ENCODE measurements at regions not wholly inside any gene's neighbourhood (a gene's known extent, or its start where the extent isn't known, plus 50 kb on each side); places are given as distances from the start of the nearest gene placed in this dataset.

DNA sequence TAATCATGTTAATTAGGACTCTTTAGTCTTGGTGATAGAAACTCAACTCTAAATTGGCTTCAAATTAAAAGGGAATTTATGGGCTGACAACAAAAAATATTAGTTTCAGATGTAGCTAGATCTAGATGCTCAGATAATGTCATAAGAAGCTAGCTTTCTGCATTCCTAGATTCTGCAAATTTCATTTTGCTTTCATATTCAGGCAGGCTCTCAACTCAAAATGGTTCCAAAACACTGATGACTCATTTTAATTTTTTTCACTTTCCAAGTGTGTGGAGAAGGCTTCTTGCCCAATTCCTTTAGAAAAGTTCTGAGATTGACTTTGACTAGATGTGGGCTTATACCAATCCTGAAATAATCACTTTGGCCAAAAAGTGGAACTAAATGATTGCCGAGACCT lies 236.7 kb upstream of the GOT2 start:
- Histone ChIP-seq H3K27me3 (replicated peaks; ENCODE audit: control insufficient read depth, insufficient read depth, low read length) (no peaks in the 10 kb centered on the region), H3K36me3 (ENCODE audit: control insufficient read depth, insufficient read depth, low read length) (no peaks in the 10 kb centered on the region), H3K4me3 (replicated peaks; ENCODE audit: low read depth, low read length) (no peak overlapping the region)
- TF ChIP-seq, protein P1, sequence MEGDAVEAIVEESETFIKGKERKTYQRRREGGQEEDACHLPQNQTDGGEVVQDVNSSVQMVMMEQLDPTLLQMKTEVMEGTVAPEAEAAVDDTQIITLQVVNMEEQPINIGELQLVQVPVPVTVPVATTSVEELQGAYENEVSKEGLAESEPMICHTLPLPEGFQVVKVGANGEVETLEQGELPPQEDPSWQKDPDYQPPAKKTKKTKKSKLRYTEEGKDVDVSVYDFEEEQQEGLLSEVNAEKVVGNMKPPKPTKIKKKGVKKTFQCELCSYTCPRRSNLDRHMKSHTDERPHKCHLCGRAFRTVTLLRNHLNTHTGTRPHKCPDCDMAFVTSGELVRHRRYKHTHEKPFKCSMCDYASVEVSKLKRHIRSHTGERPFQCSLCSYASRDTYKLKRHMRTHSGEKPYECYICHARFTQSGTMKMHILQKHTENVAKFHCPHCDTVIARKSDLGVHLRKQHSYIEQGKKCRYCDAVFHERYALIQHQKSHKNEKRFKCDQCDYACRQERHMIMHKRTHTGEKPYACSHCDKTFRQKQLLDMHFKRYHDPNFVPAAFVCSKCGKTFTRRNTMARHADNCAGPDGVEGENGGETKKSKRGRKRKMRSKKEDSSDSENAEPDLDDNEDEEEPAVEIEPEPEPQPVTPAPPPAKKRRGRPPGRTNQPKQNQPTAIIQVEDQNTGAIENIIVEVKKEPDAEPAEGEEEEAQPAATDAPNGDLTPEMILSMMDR (IDR thresholded peaks at IDR 0.05; ENCODE audit: insufficient read depth, low read length, poor library complexity, severe bottlenecking), result no peak
- DNase-seq (ENCODE audit: extremely low read depth, insufficient read length), result no peak

DNA sequence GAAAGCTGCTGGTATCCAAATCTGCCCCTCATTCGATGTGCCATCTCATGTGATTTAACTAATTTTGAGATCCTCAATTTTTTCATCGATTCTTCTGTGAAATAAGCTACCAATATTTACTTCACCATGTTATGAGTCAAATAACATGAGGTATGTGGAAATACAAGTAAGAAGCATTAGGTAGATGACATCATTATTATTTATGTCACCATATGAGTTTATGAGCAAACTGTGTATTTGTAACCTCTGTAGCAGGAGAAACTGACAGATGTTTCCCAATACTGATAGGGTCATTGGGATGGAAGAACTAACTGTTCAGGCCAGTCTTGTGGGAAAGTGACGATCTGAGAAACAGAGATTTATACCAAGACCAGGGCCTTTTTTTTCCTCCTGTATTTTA lies 229.4 kb upstream of the GOT2 start:
- TF ChIP-seq, protein P1 (IDR thresholded peaks at IDR 0.05; ENCODE audit: insufficient read depth, low read length, poor library complexity, severe bottlenecking), result no peak
- no peaks in the 10 kb centered on the region for H3K36me3 ChIP-seq (ENCODE audit: control insufficient read depth, insufficient read depth, low read length)

DNA sequence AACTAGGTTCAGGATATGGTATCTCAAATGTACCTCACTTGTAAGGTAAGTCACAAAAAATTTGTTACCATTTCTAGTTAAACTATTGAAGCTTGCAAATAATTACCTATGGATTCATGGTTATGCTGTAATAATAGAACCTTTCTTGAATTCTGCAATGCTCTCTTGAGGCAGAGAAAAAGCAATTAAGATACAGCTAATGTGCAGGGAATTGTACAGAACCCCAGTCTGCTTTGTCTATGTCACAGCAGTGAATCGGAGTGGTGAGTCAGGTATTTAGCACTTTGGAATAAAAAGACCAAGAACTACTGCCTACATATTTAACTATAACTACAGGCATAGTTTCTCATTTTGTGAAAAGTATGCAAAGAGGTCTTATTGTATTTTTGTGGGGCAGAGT lies 228.7 kb upstream of the GOT2 start:
- no peak for DNase-seq (ENCODE audit: extremely low read depth, insufficient read length)
- H3K4me3 ChIP-seq (replicated peaks; ENCODE audit: low read depth, low read length), result no peak overlapping the region
- no peaks in the 10 kb centered on the region for H3K27me3 ChIP-seq (replicated peaks; ENCODE audit: control insufficient read depth, insufficient read depth, low read length)
- H3K36me3 ChIP-seq (ENCODE audit: control insufficient read depth, insufficient read depth, low read length), result no peaks in the 10 kb centered on the region
- TF ChIP-seq, protein P1 (IDR thresholded peaks at IDR 0.05; ENCODE audit: insufficient read depth, low read length, poor library complexity, severe bottlenecking), result no peak

More for the DNA sequence above, 229.4 kb upstream of the GOT2 start:
- no peak for DNase-seq (ENCODE audit: extremely low read depth, insufficient read length)
- no peak overlapping the region for H3K4me3 ChIP-seq (replicated peaks; ENCODE audit: low read depth, low read length)
- H3K27me3 ChIP-seq (replicated peaks; ENCODE audit: control insufficient read depth, insufficient read depth, low read length), result no peaks in the 10 kb centered on the region

DNA sequence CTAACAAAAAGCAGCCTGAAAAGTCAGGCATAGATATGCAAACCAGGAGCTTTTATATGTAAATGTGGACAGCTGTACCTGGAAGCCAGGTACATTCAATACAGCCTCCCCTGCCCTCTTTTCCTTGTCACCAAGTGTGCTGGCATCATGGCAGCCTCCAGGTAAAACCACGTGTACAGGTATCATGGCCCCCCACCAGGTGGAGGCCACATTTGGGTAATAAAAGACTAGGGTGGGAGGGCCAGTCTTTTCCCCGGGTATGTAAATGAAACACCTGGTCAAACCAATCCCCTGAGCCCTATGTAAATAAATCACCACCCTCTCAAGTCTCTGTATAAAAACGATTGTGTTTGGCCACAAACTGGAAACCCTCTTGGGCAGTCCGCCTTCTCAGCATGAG lies 226.4 kb upstream of the GOT2 start:
- H3K4me3 ChIP-seq (replicated peaks; ENCODE audit: low read depth, low read length), result no peak overlapping the region
- DNase-seq (ENCODE audit: extremely low read depth, insufficient read length), result no peak
- H3K27me3 ChIP-seq (replicated peaks; ENCODE audit: control insufficient read depth, insufficient read depth, low read length), result no peaks in the 10 kb centered on the region
- no peaks in the 10 kb centered on the region for H3K36me3 ChIP-seq (ENCODE audit: control insufficient read depth, insufficient read depth, low read length)
- TF ChIP-seq, protein P1 (IDR thresholded peaks at IDR 0.05; ENCODE audit: insufficient read depth, low read length, poor library complexity, severe bottlenecking), result no peak

DNA sequence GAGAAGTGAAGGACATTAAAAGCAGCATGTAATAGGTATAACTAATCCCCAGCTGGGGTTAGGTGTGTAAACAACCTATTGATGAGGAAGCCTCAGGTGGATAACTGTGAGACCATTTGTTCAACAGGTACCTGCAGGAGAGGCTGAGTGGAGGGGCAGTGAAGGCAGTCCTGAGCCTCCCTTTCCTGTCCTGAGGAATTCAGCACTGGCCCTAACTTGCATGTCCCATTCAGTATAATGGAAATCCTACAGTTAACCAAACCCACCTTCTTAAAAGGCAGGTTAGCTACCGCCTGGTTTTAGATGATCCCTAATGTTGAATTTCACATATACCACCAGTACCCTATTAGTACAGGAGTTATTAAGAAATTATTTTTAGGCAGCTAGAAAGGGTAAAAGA lies 225.9 kb upstream of the GOT2 start:
- TF ChIP-seq, protein P1 (IDR thresholded peaks at IDR 0.05; ENCODE audit: insufficient read depth, low read length, poor library complexity, severe bottlenecking), result no peak
- H3K4me3 ChIP-seq (replicated peaks; ENCODE audit: low read depth, low read length), result no peak overlapping the region
- no peaks in the 10 kb centered on the region for H3K27me3 ChIP-seq (replicated peaks; ENCODE audit: control insufficient read depth, insufficient read depth, low read length)
- no peak for DNase-seq (ENCODE audit: extremely low read depth, insufficient read length)
- H3K36me3 ChIP-seq (ENCODE audit: control insufficient read depth, insufficient read depth, low read length), result no peaks in the 10 kb centered on the region

DNA sequence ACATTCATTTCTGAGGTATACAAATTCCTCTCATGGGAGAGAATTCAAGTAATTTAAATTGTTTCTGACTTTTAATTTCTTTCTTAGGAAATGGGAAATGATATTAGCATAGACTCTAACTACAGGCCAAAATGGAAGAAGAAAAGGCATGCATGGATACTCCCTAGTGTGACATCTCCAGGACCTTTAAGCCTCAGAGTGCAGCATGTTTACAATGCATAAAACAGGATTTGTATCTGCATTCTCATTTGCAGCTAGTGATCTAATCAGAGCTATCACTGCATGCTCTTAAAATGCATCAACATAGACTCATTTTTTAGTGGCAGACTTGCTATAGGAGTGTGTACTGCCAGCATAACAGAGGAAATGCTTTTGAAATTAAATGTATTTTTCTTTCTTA lies 224.6 kb upstream of the GOT2 start:
- H3K4me3 ChIP-seq (replicated peaks; ENCODE audit: low read depth, low read length), result no peak overlapping the region
- H3K27me3 ChIP-seq (replicated peaks; ENCODE audit: control insufficient read depth, insufficient read depth, low read length), result no peaks in the 10 kb centered on the region
- DNase-seq (ENCODE audit: extremely low read depth, insufficient read length), result no peak
- H3K36me3 ChIP-seq (ENCODE audit: control insufficient read depth, insufficient read depth, low read length), result no peaks in the 10 kb centered on the region
- TF ChIP-seq, protein P1 (IDR thresholded peaks at IDR 0.05; ENCODE audit: insufficient read depth, low read length, poor library complexity, severe bottlenecking), result no peak

All from GM06990 (cell line).